HFFc6 (cell line): ENCODE measurements at regions not wholly inside any gene's neighbourhood (a gene's known extent, or its start where the extent isn't known, plus 50 kb on each side); places are given as distances from the start of the nearest gene placed in this dataset.

Source experiments
- DNase-seq: peaks from one replicate; pipeline ENCODE4 v3.0.0-alpha.2; 2018
- H3K27ac Mint-ChIP-seq: 2 replicates; pipeline ENCODE4 v1.8.0; 2020; ENCODE audit warnings: mild to moderate bottlenecking, mixed read lengths
- H3K27me3 Mint-ChIP-seq: 2 replicates; pipeline ENCODE4 v1.8.0; 2021; ENCODE audit warnings: mild to moderate bottlenecking, moderate library complexity, mixed read lengths; ENCODE audit not compliant: insufficient read depth
- H3K36me3 Mint-ChIP-seq: 2 replicates; pipeline ENCODE4 v1.8.0; 2021; ENCODE audit warnings: low read depth, mixed read lengths
- H3K4me1 Mint-ChIP-seq: 2 replicates; pipeline ENCODE4 v1.8.0; 2020; ENCODE audit warnings: low read depth, mixed read lengths
- H3K4me3 Mint-ChIP-seq: 2 replicates; pipeline ENCODE4 v1.8.0; 2020; ENCODE audit warnings: mild to moderate bottlenecking, moderate library complexity, mixed read lengths
- H3K9me3 Mint-ChIP-seq: 2 replicates; pipeline ENCODE4 v1.8.0; 2020; ENCODE audit warnings: mild to moderate bottlenecking, mixed read lengths
- CTCF ChIP-seq: fragments of 200-600 bp; sonication (generic); IDR thresholded peaks from 2 replicates; pipeline ENCODE4 v1.5.0; 2021; ENCODE audit warnings: antibody characterized with exemption, mild to moderate bottlenecking

- H3K27me3 Mint-ChIP-seq, result no peaks in the 10 kb centered on the region; the same call in 1 of the 2 replicates
- no peaks in the 10 kb centered on the region for H3K36me3 Mint-ChIP-seq
- peaks cover 16% of the 10 kb centered on the region for H3K9me3 Mint-ChIP-seq
- H3K27ac Mint-ChIP-seq, result no peak overlapping the region
- TF ChIP-seq CTCF, result no peak
- DNase-seq, result no peak
- no peaks in the 10 kb centered on the region for H3K4me1 Mint-ChIP-seq
- no peak overlapping the region for H3K4me3 Mint-ChIP-seq
Observed at GRCh38 chrY:14238277-14238676, 182.2 kb downstream of the VCY1B start.

DNA sequence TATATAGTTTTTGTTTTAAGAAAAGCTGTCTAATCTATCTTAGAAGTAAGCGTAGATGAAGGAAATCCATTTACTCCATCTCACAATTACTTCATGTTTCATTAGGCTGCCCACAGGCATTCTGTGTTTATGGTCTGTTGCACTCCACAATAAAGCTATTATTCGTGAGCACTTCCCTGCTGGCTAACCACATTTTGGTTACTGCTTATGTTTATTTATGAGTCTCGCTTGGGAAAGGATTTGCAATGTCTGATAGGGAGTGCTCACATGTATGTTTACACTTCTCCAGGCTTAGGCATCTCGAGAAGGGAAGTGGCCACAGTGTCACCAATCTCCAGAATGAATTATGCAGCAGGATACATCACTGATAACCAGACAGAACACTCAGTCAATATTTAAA, 190.9 kb downstream of the VCY1B start:
- Mint-ChIP-seq H3K4me1 (no peaks in the 10 kb centered on the region), H3K9me3 (peaks cover 4% of the 10 kb centered on the region), H3K4me3 (no peak overlapping the region), H3K27me3 (no peaks in the 10 kb centered on the region), H3K36me3 (no peaks in the 10 kb centered on the region), H3K27ac (no peak overlapping the region)
- no peak for TF ChIP-seq CTCF
- DNase-seq, result no peak

- H3K36me3 Mint-ChIP-seq, result no peaks in the 10 kb centered on the region
Observed at GRCh38 chrY:14248878-14249576, 193.0 kb downstream of the VCY1B start.

DNA sequence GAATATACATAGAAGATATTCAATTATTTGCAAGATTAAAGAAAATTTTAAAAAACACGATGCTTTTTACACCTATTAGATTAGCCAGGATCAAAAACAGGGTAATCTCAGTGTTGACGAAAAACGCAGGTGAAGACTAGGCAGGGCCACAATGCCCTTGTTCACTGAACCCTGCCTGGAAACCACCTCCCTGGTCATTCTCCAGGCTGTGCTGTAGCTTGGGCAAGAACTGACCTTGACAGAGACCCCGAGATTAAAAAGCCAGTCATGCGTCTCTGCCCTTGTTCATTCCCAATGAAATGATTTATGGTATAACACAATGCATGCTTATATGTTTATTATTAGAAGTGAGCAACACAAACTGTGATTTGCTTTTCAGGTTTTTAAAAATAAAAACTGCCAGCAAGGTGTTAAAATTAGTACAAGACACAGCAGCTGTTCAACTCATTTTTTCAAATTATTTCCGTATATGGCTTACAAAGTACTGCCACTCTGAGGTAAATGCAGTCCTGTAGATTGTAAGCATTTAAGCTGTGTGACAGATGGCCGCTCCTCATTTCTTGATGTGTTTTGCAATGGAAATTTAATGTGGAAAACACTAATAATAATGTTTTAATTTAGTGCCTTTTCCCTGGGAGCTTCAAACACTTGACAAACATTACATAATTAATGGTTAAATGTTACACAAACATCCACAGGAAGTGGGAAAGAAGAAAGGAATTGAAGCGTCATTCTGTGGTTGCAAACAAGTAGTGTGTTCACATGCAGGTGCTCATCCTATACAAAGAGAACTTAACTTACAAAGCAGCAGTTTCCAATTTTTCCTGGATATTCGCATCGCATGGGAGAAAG, 200.2 kb downstream of the VCY1B start:
- Mint-ChIP-seq H3K27me3 (no peaks in the 10 kb centered on the region), H3K36me3 (no peaks in the 10 kb centered on the region), H3K4me3 (no peak overlapping the region), H3K27ac (no peak overlapping the region), H3K4me1 (no peaks in the 10 kb centered on the region), H3K9me3 (no peaks in the 10 kb centered on the region)
- no peak for DNase-seq
- no peak for TF ChIP-seq CTCF

More at GRCh38 chrY:14248878-14249576, 193.0 kb downstream of the VCY1B start:
- TF ChIP-seq CTCF, result no peak
- no peak for DNase-seq
- no peaks in the 10 kb centered on the region for H3K9me3 Mint-ChIP-seq
- no peaks in the 10 kb centered on the region for H3K4me1 Mint-ChIP-seq
- H3K27ac Mint-ChIP-seq, result no peak overlapping the region
- H3K27me3 Mint-ChIP-seq, result no peaks in the 10 kb centered on the region
- H3K4me3 Mint-ChIP-seq, result no peak overlapping the region

DNA sequence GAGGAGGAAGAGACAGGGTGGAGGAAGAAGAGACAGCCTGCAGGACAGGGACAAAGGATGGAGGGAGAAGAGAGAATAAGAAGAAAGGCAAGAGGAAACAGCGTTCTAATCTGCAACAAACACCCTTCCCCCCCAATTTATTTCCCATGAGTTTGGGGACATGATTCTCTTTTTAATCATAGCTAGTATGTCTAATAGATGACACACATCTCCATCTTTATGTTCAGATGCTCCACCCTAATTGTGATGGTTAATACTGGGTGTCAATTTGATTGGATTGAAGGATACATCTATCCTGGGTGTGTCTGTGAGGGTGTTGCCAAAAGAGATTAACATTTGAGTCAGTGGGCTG, 200.8 kb downstream of the VCY1B start:
- no peak for DNase-seq
- Mint-ChIP-seq H3K4me1 (no peaks in the 10 kb centered on the region), H3K27ac (no peak overlapping the region), H3K27me3 (no peaks in the 10 kb centered on the region), H3K4me3 (no peak overlapping the region), H3K36me3 (no peaks in the 10 kb centered on the region), H3K9me3 (no peaks in the 10 kb centered on the region)
- no peak for TF ChIP-seq CTCF
